ENCODE measurements at regions not wholly inside any gene's neighbourhood (a gene's known extent, or its start where the extent isn't known, plus 50 kb on each side); places are given as distances from the start of the nearest gene placed in this dataset.

DNA sequence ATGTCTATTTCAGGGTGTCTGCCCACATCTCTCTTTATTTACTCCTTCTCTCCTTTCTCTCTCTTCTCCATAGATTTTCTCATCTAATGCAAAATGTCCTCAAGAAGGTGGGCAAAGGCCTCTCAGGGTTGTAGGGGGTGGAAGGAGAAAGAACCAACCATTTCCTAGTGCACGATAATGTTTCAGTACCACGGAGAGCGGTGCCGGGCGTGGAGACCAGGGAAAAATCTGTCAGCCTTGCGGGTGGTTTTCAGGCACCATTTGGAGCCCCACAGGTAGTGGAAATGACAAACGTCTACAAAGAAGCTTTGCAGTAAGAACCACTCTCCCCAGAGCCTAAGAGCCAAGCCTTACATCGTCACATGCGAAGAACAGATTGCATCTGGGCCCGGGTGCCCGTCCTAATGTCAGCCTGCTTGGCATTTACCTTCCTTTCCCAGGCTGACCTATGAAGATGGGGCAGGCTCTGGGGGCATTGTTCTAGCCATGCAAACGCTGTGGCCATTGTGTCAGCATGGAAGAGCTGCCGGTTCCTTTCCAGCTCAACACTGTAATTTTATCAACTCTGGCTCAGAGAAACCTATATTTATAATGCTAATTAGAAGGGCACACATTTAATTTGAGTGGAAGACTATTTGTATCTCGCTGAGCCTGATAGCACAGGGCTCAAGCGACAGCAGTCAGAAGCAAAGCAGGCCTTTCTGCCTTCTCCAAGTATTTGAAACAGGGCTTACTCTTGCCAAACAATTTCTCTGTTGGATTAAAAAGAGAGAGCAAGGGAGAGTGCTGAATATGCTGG is 430.1 kb upstream of the WWC1 start:
- Histone ChIP-seq H3K36me3 (no peaks in the 10 kb centered on the region), H3K4me1 (no peaks in the 10 kb centered on the region), H3K9me3 (no peaks in the 10 kb centered on the region), H3K27me3 (no peaks in the 10 kb centered on the region), H3K27ac (no peak overlapping the region), H3K4me3 (no peak overlapping the region)
- in situ Hi-C loops (cut with MboI; ENCODE audit: low pct_ligation_motif_present in 1 of 4, low pct_unique_long_range_greater_than_20kb in 1 of 4, low sequenced_read_pairs in 3 of 4), result no loop called here
- TF ChIP-seq POLR2A (IDR thresholded peaks at IDR 0.05) (no peak), POLR2AphosphoS5 (IDR thresholded peaks at IDR 0.05) (no peak), EP300 (IDR thresholded peaks at IDR 0.05; ENCODE audit: low read depth) (no peak)
- TF ChIP-seq, protein P1, sequence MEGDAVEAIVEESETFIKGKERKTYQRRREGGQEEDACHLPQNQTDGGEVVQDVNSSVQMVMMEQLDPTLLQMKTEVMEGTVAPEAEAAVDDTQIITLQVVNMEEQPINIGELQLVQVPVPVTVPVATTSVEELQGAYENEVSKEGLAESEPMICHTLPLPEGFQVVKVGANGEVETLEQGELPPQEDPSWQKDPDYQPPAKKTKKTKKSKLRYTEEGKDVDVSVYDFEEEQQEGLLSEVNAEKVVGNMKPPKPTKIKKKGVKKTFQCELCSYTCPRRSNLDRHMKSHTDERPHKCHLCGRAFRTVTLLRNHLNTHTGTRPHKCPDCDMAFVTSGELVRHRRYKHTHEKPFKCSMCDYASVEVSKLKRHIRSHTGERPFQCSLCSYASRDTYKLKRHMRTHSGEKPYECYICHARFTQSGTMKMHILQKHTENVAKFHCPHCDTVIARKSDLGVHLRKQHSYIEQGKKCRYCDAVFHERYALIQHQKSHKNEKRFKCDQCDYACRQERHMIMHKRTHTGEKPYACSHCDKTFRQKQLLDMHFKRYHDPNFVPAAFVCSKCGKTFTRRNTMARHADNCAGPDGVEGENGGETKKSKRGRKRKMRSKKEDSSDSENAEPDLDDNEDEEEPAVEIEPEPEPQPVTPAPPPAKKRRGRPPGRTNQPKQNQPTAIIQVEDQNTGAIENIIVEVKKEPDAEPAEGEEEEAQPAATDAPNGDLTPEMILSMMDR (IDR thresholded peaks at IDR 0.05), result no peak
- intact Hi-C loops (cut with DNase I; ENCODE audit: low total_unique reads), result loop anchor here (10.0 kb wide), 1 partner anchor 623 kb away; the partner anchor contains the start of gene RARS1
- 56 to 62% methylated on average over 8 to 15 of the region's 15 CpGs for WGBS, 2 donors (ENCODE audit: low coverage in 1 of 2)
- DNase-seq, result no peak

GRCh38 chr5:167861928-167862426 is 429.5 kb upstream of the WWC1 start:
- Histone ChIP-seq H3K36me3 (no peaks in the 10 kb centered on the region), H3K4me3 (no peak overlapping the region), H3K27ac (no peak overlapping the region), H3K4me1 (no peaks in the 10 kb centered on the region), H3K9me3 (no peaks in the 10 kb centered on the region), H3K27me3 (no peaks in the 10 kb centered on the region)
- intact Hi-C loops (cut with DNase I; ENCODE audit: low total_unique reads), result loop anchor here (10.0 kb wide), 1 partner anchor 623 kb away; the partner anchor contains the start of gene RARS1
- no peak for DNase-seq
- TF ChIP-seq, protein P1 (IDR thresholded peaks at IDR 0.05), result no peak
- TF ChIP-seq EP300 (IDR thresholded peaks at IDR 0.05; ENCODE audit: low read depth) (no peak), POLR2A (IDR thresholded peaks at IDR 0.05) (no peak), POLR2AphosphoS5 (IDR thresholded peaks at IDR 0.05) (no peak)
- in situ Hi-C loops (cut with MboI; ENCODE audit: low pct_ligation_motif_present in 1 of 4, low pct_unique_long_range_greater_than_20kb in 1 of 4, low sequenced_read_pairs in 3 of 4), result no loop called here
- WGBS, 2 donors (ENCODE audit: low coverage in 1 of 2), result 73% methylated on average over 2 of the region's 2 CpGs; no CpG with 5 or more reads in 1 of the 2 donors

DNA sequence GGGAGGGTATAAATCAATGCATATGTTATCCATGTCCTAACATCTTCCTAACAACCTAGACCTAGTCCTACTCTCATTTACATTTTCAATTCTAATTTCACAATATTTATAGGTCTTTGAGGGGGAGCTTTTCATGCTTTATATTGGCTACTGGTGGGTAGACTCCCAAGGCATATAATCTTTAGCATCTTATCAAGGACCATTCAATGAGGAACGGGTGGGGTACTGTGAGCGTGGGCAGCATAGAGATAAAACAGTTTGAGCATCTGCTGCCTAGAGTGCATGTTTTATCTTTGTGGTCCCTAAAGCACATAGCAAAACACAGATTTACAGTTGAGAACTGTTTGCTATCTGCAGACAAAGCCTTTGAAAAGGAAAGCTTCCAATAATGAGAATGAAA is 427.6 kb upstream of the WWC1 start:
- Histone ChIP-seq H3K9me3 (no peaks in the 10 kb centered on the region), H3K27me3 (no peaks in the 10 kb centered on the region), H3K36me3 (no peaks in the 10 kb centered on the region), H3K4me3 (no peak overlapping the region), H3K4me1 (no peaks in the 10 kb centered on the region), H3K27ac (no peak overlapping the region)
- in situ Hi-C loops (cut with MboI; ENCODE audit: low pct_ligation_motif_present in 1 of 4, low pct_unique_long_range_greater_than_20kb in 1 of 4, low sequenced_read_pairs in 3 of 4), result no loop called here
- intact Hi-C loops (cut with DNase I; ENCODE audit: low total_unique reads), result loop anchor here (10.0 kb wide), 1 partner anchor 621 kb away; the partner anchor contains the start of gene RARS1
- no peak for TF ChIP-seq POLR2AphosphoS5 (IDR thresholded peaks at IDR 0.05)
- TF ChIP-seq POLR2A (IDR thresholded peaks at IDR 0.05), result no peak
- TF ChIP-seq, protein P1 (IDR thresholded peaks at IDR 0.05), result no peak
- no peak for TF ChIP-seq EP300 (IDR thresholded peaks at IDR 0.05; ENCODE audit: low read depth)
- 63 to 79% methylated on average over 2 of the region's 2 CpGs for WGBS, 2 donors (ENCODE audit: low coverage in 1 of 2)
- DNase-seq, result no peak

GRCh38 chr5:167864801-167865200 is 426.6 kb upstream of the WWC1 start:
- no peak for DNase-seq
- Histone ChIP-seq H3K4me3 (no peak overlapping the region), H3K27me3 (no peaks in the 10 kb centered on the region), H3K4me1 (no peaks in the 10 kb centered on the region), H3K27ac (no peak overlapping the region), H3K9me3 (no peaks in the 10 kb centered on the region), H3K36me3 (no peaks in the 10 kb centered on the region)
- in situ Hi-C loops (cut with MboI; ENCODE audit: low pct_ligation_motif_present in 1 of 4, low pct_unique_long_range_greater_than_20kb in 1 of 4, low sequenced_read_pairs in 3 of 4), result no loop called here
- 74 to 85% methylated on average over 6 of the region's 6 CpGs for WGBS, 2 donors (ENCODE audit: low coverage in 1 of 2)
- intact Hi-C loops (cut with DNase I; ENCODE audit: low total_unique reads), result loop anchor here (10.0 kb wide), 1 partner anchor 620 kb away; the partner anchor contains the start of gene RARS1
- TF ChIP-seq EP300 (IDR thresholded peaks at IDR 0.05; ENCODE audit: low read depth) (no peak), POLR2A (IDR thresholded peaks at IDR 0.05) (no peak), POLR2AphosphoS5 (IDR thresholded peaks at IDR 0.05) (no peak)
- TF ChIP-seq, protein P1 (IDR thresholded peaks at IDR 0.05), result no peak

Measured in transverse colon (tissue), 4 donors.